Stomach (tissue), 8 donors: ENCODE measurements at regions not wholly inside any gene's neighbourhood (a gene's known extent, or its start where the extent isn't known, plus 50 kb on each side); places are given as distances from the start of the nearest gene placed in this dataset.
"Not testable (repeated sequence)": the region's sequence is repeated elsewhere in the genome, so short reads cannot be mapped to it uniquely, and the experiment has no call there.

Experiments
- DNase-seq, 2 donors: peaks; one replicate each; pipeline versions ENCODE4 v3.0.0 to v3.0.0-alpha.2; 2013 to 2019
- H3K27ac ChIP-seq, 5 donors: fragments of 200-600 bp in 4 of 5; sonication (generic) in 4 of 5; one replicate each; pipeline ENCODE4 v1.5.1; 2013 to 2019; ENCODE audit warnings: mild to moderate bottlenecking in 1 of 5, moderate library complexity in 1 of 5
- H3K27me3 ChIP-seq, 3 donors: fragments of 200-600 bp; sonication (generic); one replicate each; pipeline ENCODE4 v1.5.1; 2017 to 2019; ENCODE audit warnings: mixed run types in 1 of 3
- H3K36me3 ChIP-seq, 4 donors: fragments of 200-600 bp; sonication (generic); 1 replicate in 3 of 4; 2 replicates in 1 of 4; pipeline ENCODE4 v1.5.1; 2016 to 2019
- H3K4me1 ChIP-seq, 4 donors: fragments of 200-600 bp; sonication (generic); one replicate each; pipeline ENCODE4 v1.5.1; 2016 to 2019
- H3K4me3 ChIP-seq, 4 donors: fragments of 200-600 bp; sonication (generic) in 3 of 4; one replicate each; pipeline ENCODE4 v1.5.1; 2016 to 2019; ENCODE audit warnings: mild to moderate bottlenecking in 1 of 4
- H3K9me3 ChIP-seq, 4 donors: fragments of 200-600 bp; sonication (generic); one replicate each; pipeline ENCODE4 v1.5.1; 2016 to 2019
- CTCF ChIP-seq, 7 experiments: fragments of 450-650 bp in 4 of 7; fragments of 200-600 bp in 3 of 7; sonication (generic) in 3 of 7; IDR thresholded peaks; one replicate each; pipeline ENCODE4 v1.5.1; 2016 to 2019; ENCODE audit warnings: antibody characterized with exemption in 7 of 7, control low read depth in 2 of 7, mild to moderate bottlenecking in 1 of 7
- EP300 ChIP-seq: sonication (generic); formaldehyde crosslinking; IDR thresholded peaks from one replicate; pipeline ENCODE4 v1.6.1; 2017; ENCODE audit warnings: antibody characterized with exemption
- POLR2A ChIP-seq, 4 donors: fragments of 450-650 bp; IDR thresholded peaks; one replicate each; pipeline ENCODE4 v1.6.1; 2016; ENCODE audit warnings: antibody characterized with exemption in 4 of 4, control low read depth in 2 of 4, mild to moderate bottlenecking in 1 of 4, moderate library complexity in 1 of 4
- POLR2AphosphoS5 ChIP-seq, 3 donors: sonication (generic); formaldehyde crosslinking; IDR thresholded peaks; one replicate each; pipeline ENCODE4 v1.6.1; 2016; ENCODE audit warnings: antibody characterized with exemption in 3 of 3
- WGBS, 5 donors: extraction: QIAGEN DNeasy Blood & Tissue Kit in 3 of 5; methylation state at CpG; one replicate each; pipeline versions ENCODE4 v1.1.5 to v1.1.7; 2013 to 2018; 5-methylcytosine and 5-hydroxymethylcytosine counted together
- intact Hi-C: fragments of 100-400 bp; cut with DNase I; formaldehyde crosslinking; loops from one replicate; pipeline ENCODE4 v1.15.1; 2023; ENCODE audit warnings: low total_unique reads
- donor health status: healthy with polysubstance abuse.
- donor health status: Bipolar disorder and iron deficiency.
- donor health status: healthy.

DNA sequence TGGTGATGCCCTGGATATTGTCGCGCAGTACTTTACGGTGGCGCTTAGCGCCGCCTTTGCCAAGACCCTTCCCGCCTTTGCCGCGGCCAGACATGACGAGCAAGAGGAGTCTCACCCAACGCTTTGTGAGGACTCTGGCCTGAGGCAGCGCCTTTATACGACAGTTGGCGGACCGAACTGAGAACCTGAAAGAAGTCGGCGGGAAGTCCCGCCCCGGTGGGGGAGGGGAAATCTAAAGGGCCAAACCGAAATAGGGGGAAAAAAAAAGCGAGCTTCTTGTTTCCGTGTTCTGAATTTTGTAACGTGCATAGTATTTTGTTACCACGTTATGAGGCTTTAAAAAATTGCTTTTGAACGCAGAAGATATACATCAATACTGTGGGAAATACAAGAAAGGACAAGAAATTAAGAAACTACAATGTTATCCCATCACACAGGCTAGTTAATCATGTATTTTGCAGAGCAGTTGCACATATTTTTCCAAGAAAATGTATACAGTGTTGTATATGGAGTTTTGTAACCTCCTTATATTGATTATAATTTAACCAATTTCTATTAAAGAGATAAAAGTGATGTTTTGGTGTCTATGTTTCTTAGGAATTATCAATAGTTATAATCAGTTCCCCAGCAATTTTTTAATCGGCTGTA is 80.6 kb downstream of the OR2B2 start:
- intact Hi-C loops, H3K9me3 ChIP-seq, H3K36me3 ChIP-seq: not testable (repeated sequence)
- WGBS, 5 donors, result 4 to 7% (median 5%) methylated on average over 20 to 25 of the region's 26 CpGs
- peak; percentile 43 to 97 (median 89) for TF ChIP-seq POLR2AphosphoS5 (IDR thresholded peaks at IDR 0.05)
- DNase-seq, result peak; percentile 82 to 90
- Histone ChIP-seq H3K27me3 (peaks cover 0 to 11% (median 0%) of the 10 kb centered on the region in 3 donors), H3K27ac (peak overlapping the region in 4 of 5 donors; percentile 84 to 92 (median 88)), H3K4me1 (peaks cover 5 to 42% (median 22%) of the 10 kb centered on the region in 4 donors), H3K4me3 (peak overlapping the region; percentile 12 to 57 (median 48))

DNA sequence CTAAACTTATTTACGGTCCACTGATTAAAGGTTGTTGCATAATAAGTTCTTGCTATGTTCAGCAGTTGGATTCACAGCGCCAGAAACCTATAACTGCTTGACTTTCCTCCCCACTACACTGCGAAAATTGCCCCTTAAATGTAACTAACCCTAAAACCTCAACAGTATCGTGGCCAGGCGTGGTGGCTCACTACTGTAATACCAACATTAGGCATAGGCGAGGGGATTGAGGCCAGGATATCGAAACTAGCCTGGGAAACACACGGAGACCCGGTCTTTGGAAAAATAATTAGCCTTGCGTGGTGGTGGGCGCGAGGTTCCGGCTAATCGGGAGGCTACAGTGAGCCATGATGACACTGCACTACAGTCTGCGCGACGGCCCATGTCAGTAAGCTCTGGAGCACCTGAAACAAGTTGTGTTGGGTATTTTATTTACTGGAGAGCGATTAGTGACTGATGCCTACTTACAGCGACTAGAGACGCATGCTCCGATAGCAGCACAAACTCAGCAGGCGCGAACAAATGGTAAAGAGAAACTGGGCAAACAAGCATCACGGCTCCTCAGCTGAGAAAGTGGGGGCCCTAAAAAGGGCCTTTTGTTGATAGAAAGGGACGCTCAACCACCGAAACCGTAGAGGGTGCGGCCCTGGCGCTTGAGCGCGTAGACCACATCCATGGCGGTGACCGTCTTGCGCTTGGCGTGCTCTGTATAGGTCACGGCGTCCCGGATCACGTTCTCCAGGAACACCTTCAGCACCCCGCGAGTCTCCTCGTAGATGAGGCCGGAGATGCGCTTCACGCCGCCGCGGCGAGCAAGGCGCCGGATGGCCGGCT is 81.4 kb downstream of the OR2B2 start:
- H3K9me3 ChIP-seq, intact Hi-C loops, H3K36me3 ChIP-seq: not testable (repeated sequence)
- peak overlapping the region; percentile 41 to 57 (median 48) for H3K4me3 ChIP-seq
- peak in 1 of 2 donors; percentile 81 for DNase-seq
- H3K4me1 ChIP-seq, result peaks cover 5 to 36% (median 14%) of the 10 kb centered on the region in 4 donors
- peak overlapping the region; percentile 84 to 92 (median 87) for H3K27ac ChIP-seq
- 5 to 21% (median 7%) methylated on average over 24 to 35 of the region's 52 CpGs for whole genome bisulfite sequencing, 5 donors
- peaks cover 0 to 12% (median 0%) of the 10 kb centered on the region in 3 donors for H3K27me3 ChIP-seq

- Histone ChIP-seq H3K36me3 (no peaks in the 10 kb centered on the region), H3K9me3 (peaks cover 0 to 7% (median 2%) of the 10 kb centered on the region in 4 donors), H3K27ac (peak overlapping the region in 4 of 5 donors; percentile 84 to 92 (median 88)), H3K27me3 (peaks cover 0 to 12% (median 0%) of the 10 kb centered on the region in 3 donors), H3K4me1 (peaks cover under 1 to 35% (median 13%) of the 10 kb centered on the region in 4 donors), H3K4me3 (peak overlapping the region; percentile 41 to 57 (median 48))
- intact Hi-C loops, result no loop called here
- WGBS, 5 donors, result 9 to 30% (median 18%) methylated on average over 5 of the region's 5 CpGs
- DNase-seq, result peak in 1 of 2 donors; percentile 45
- no peak for TF ChIP-seq EP300
- TF ChIP-seq CTCF (IDR thresholded peaks at IDR 0.05), result no peak
- TF ChIP-seq POLR2A (IDR thresholded peaks at IDR 0.05), result no peak
- TF ChIP-seq POLR2AphosphoS5 (IDR thresholded peaks at IDR 0.05), result no peak
Observed at GRCh38 chr6:27830212-27830599, 82.0 kb downstream of the OR2B2 start.

DNA sequence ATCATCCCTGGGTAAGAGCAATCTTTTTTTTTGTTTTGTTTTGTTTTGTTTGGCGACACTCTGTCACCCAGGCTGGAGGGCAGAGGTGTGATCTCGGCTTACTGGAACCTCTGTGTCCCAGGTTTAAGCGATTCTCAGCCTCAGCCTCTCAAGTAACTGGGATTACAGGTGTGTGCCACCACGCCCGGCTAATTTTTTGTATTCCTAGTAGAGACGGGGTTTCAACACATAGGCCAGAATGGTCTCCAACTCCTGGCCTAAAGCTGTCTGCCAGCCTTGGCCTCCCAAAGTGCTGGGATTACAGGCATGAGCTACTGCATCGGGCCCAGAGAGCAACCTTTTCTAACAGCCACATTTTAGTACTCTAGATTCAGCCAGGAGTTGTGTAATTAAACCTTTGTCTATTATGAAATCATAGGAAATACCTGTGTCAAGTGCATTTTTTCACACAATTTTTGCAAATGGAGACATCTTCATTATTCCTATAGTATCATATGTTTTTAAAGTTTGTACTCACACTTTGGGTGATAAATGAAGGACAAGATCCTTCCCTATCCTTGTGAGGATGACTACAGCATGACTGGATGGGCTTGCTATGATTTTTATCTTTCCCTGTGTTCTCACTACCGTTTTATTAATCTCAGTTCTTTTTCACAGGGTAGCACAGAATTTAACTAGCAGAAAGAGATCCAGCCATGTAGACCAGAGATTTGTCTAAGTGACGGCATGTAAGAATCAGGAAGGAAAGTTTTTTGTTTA is 82.6 kb downstream of the OR2B2 start:
- H3K36me3 ChIP-seq, result no peaks in the 10 kb centered on the region
- peaks cover 0 to 36% (median 11%) of the 10 kb centered on the region in 4 donors for H3K4me1 ChIP-seq
- peaks cover 0 to 12% (median 0%) of the 10 kb centered on the region in 3 donors for H3K27me3 ChIP-seq
- peak overlapping the region in 4 of 5 donors; percentile 84 to 92 (median 88) for H3K27ac ChIP-seq
- TF ChIP-seq POLR2A (IDR thresholded peaks at IDR 0.05) (no peak), CTCF (IDR thresholded peaks at IDR 0.05) (no peak), EP300 (no peak), POLR2AphosphoS5 (IDR thresholded peaks at IDR 0.05) (no peak)
- intact Hi-C loops, result no loop called here
- WGBS, 5 donors, result 79 to 81% (median 81%) methylated on average over 9 of the region's 9 CpGs
- peak overlapping the region in 2 of 4 donors; percentile 47 to 57 for H3K4me3 ChIP-seq
- H3K9me3 ChIP-seq, result peaks cover 0 to 7% (median 2%) of the 10 kb centered on the region in 4 donors
- DNase-seq, result no peak

- intact Hi-C loops, DNase-seq, H3K27ac ChIP-seq, H3K9me3 ChIP-seq, H3K4me3 ChIP-seq, H3K36me3 ChIP-seq: not testable (repeated sequence)
- Histone ChIP-seq H3K4me1 (peaks cover 0 to 45% (median 14%) of the 10 kb centered on the region in 4 donors), H3K27me3 (peaks cover 0 to 19% (median 0%) of the 10 kb centered on the region in 3 donors)
- WGBS, 5 donors, result 36 to 82% (median 68%) methylated on average over 9 to 30 of the region's 35 CpGs
Observed at GRCh38 chr6:27827477-27827876, 84.7 kb downstream of the OR2B2 start.

- H3K36me3 ChIP-seq, H3K9me3 ChIP-seq, DNase-seq, intact Hi-C loops, H3K27ac ChIP-seq: not testable (repeated sequence)
- peaks cover 0 to 42% (median 12%) of the 10 kb centered on the region in 4 donors for H3K4me1 ChIP-seq
- H3K27me3 ChIP-seq, result peaks cover 0 to 28% (median 0%) of the 10 kb centered on the region in 3 donors
- H3K4me3 ChIP-seq, result peak overlapping the region in 1 of 4 donors; percentile 16
- WGBS, 5 donors, result 2 to 67% (median 33%) methylated on average over 2 to 26 of the region's 30 CpGs
Observed at GRCh38 chr6:27826612-27826985, 85.6 kb downstream of the OR2B2 start.

- H3K4me3 ChIP-seq, result peak overlapping the region in 1 of 4 donors; percentile 57
- H3K36me3 ChIP-seq, H3K9me3 ChIP-seq, DNase-seq, intact Hi-C loops, H3K27ac ChIP-seq: not testable (repeated sequence)
- H3K4me1 ChIP-seq, result peaks cover 0 to 41% (median 11%) of the 10 kb centered on the region in 4 donors
- 70 to 85% (median 79%) methylated on average over 13 to 15 of the region's 15 CpGs for WGBS, 5 donors
- peaks cover 0 to 31% (median 0%) of the 10 kb centered on the region in 3 donors for H3K27me3 ChIP-seq
Observed at GRCh38 chr6:27825848-27826611, 86.2 kb downstream of the OR2B2 start.
